C1 segment of cervical spinal cord (tissue), 14 donors: ENCODE measurements at regions not wholly inside any gene's neighbourhood (a gene's known extent, or its start where the extent isn't known, plus 50 kb on each side); places are given as distances from the start of the nearest gene placed in this dataset.

Experiments
- DNase-seq, 14 donors: peaks; one replicate each; lab custom pipeline; 2025; lab: John Stamatoyannopoulos, UW

GRCh38 chr5:172588380-172588779, 52.7 kb upstream of the NEURL1B start:
- DNase-seq, result no peak

- DNase-seq, result no peak
Observed at GRCh38 chr5:172587061-172587405, 54.0 kb upstream of the NEURL1B start.

- DNase-seq, result no peak
Observed at GRCh38 chr5:172586125-172587060, 54.7 kb upstream of the NEURL1B start.

GRCh38 chr5:172585114-172585513, 55.9 kb upstream of the NEURL1B start:
- no peak for DNase-seq

- no peak for DNase-seq
Observed at GRCh38 chr5:172584638-172585037, 56.4 kb upstream of the NEURL1B start.

- DNase-seq, result no peak
Observed at GRCh38 chr5:172583931-172584511, 57.0 kb upstream of the NEURL1B start.

- no peak for DNase-seq
Observed at GRCh38 chr5:172582940-172583339, 58.1 kb upstream of the NEURL1B start.

GRCh38 chr5:172581315-172581714, 59.7 kb upstream of the NEURL1B start:
- no peak for DNase-seq

- DNase-seq, result no peak
Observed at GRCh38 chr5:172579403-172579990, 61.6 kb upstream of the NEURL1B start.

GRCh38 chr5:172577267-172577909, 63.7 kb upstream of the NEURL1B start:
- DNase-seq, result no peak

GRCh38 chr5:172575816-172576545, 65.1 kb upstream of the NEURL1B start:
- no peak for DNase-seq

GRCh38 chr5:172575416-172575815, 65.6 kb upstream of the NEURL1B start:
- DNase-seq, result no peak

- DNase-seq, result no peak
Observed at GRCh38 chr5:172574871-172575223, 66.2 kb upstream of the NEURL1B start.

GRCh38 chr5:172573986-172574870, 66.8 kb upstream of the NEURL1B start:
- peak in 5 of 14 donors; percentile 4 to 25 (median 21) for DNase-seq

GRCh38 chr5:172573120-172573882, 67.8 kb upstream of the NEURL1B start:
- DNase-seq, result no peak

- DNase-seq, result no peak
Observed at GRCh38 chr5:172572440-172572839, 68.6 kb upstream of the NEURL1B start.

GRCh38 chr5:172571892-172572291, 69.2 kb upstream of the NEURL1B start:
- DNase-seq, result no peak

GRCh38 chr5:172571413-172571812, 69.7 kb upstream of the NEURL1B start:
- no peak for DNase-seq

- no peak for DNase-seq
Observed at GRCh38 chr5:172570594-172571334, 70.3 kb upstream of the NEURL1B start.
